ENCODE measurements at regions not wholly inside any gene's neighbourhood (a gene's known extent, or its start where the extent isn't known, plus 50 kb on each side); places are given as distances from the start of the nearest gene placed in this dataset.

DNA sequence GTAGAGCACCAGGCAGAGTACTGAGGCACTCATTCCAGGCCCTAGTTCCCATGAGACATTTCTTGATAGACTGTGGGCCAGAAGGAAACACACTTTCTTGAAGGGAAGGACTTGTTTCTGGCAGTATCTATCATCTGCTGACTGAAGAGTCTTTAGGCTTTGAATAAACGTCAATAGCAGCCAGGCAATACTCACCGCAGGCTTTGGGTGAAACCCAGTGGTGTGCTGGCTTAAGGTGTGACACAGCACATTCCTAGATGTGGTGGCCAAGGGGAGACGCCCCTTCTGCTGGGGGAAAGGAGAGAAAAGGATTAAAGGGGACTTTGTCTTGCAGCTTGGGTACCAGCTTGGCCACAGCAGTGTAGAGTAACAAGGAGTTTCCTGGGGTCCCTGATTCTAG is 1039.6 kb downstream of the HACE1 start:
- Histone ChIP-seq H3K9me3 (replicated peaks; ENCODE audit: control insufficient read depth, insufficient read depth, low read length) (no peaks in the 10 kb centered on the region), H3K79me2 (ENCODE audit: control insufficient read depth, insufficient read depth, low read length) (no peaks in the 10 kb centered on the region), H3K9ac (ENCODE audit: control insufficient read depth, insufficient read depth, low read length) (no peak overlapping the region), H3K4me1 (ENCODE audit: control insufficient read depth, insufficient read depth, low read length) (no peaks in the 10 kb centered on the region), H3K27ac (ENCODE audit: control insufficient read depth, insufficient read depth) (no peak overlapping the region), H2AFZ (ENCODE audit: control insufficient read depth, low read depth, low read length) (no peak overlapping the region), H3K4me3 (no peak overlapping the region), H3K36me3 (ENCODE audit: control insufficient read depth in 2 of 2, insufficient read depth in 2 of 2, low read length in 1 of 2) (no peaks in the 10 kb centered on the region), H3K4me2 (ENCODE audit: control insufficient read depth, insufficient read depth) (no peak overlapping the region), H4K20me1 (ENCODE audit: control insufficient read depth, insufficient read depth) (no peaks in the 10 kb centered on the region), H3K27me3 (replicated peaks in 1 of 2; ENCODE audit: control insufficient read depth in 2 of 2, insufficient read depth in 2 of 2, low read length in 1 of 2) (no peaks in the 10 kb centered on the region)
- FAIRE-seq (no peak), DNase-seq (ENCODE audit: low read depth, low spot score) (no peak), ATAC-seq (no peak)
- 31% methylated on average over 3 of the region's 3 CpGs for WGBS (ENCODE audit: insufficient coverage, insufficient replicate concordance, low lambda C conversion rate, missing lambda C conversion rate)
- CTCF ChIA-PET = no interaction called here
- in situ Hi-C loops (cut with MboI) (no loop called here), intact Hi-C loops (cut with micrococcal nuclease; ENCODE audit: unreplicated experiment) (no loop called here)
- BruUV-seq (replicated peaks) = no TSS peak
- RAD21 ChIA-PET (ENCODE audit: unreplicated experiment) = no interaction called here
- SMC1A ChIA-PET (ENCODE audit: uncharacterized antibody, unreplicated experiment) = no interaction called here
- TF ChIP-seq ATF7 (IDR thresholded peaks at IDR 0.05; ENCODE audit: low read depth) = no peak
- no peak for TF ChIP-seq RFX5 (IDR thresholded peaks at IDR 0.05; ENCODE audit: low read depth, low read length)
- TF ChIP-seq, protein P1, sequence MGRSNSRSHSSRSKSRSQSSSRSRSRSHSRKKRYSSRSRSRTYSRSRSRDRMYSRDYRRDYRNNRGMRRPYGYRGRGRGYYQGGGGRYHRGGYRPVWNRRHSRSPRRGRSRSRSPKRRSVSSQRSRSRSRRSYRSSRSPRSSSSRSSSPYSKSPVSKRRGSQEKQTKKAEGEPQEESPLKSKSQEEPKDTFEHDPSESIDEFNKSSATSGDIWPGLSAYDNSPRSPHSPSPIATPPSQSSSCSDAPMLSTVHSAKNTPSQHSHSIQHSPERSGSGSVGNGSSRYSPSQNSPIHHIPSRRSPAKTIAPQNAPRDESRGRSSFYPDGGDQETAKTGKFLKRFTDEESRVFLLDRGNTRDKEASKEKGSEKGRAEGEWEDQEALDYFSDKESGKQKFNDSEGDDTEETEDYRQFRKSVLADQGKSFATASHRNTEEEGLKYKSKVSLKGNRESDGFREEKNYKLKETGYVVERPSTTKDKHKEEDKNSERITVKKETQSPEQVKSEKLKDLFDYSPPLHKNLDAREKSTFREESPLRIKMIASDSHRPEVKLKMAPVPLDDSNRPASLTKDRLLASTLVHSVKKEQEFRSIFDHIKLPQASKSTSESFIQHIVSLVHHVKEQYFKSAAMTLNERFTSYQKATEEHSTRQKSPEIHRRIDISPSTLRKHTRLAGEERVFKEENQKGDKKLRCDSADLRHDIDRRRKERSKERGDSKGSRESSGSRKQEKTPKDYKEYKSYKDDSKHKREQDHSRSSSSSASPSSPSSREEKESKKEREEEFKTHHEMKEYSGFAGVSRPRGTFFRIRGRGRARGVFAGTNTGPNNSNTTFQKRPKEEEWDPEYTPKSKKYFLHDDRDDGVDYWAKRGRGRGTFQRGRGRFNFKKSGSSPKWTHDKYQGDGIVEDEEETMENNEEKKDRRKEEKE (IDR thresholded peaks at IDR 0.05) = no peak
- TF ChIP-seq ZNF207 (IDR thresholded peaks at IDR 0.05; ENCODE audit: borderline replicate concordance) = no peak
- no peak for TF ChIP-seq POLR2AphosphoS5 (IDR thresholded peaks at IDR 0.05; ENCODE audit: low read length)
- TF ChIP-seq, protein P2, sequence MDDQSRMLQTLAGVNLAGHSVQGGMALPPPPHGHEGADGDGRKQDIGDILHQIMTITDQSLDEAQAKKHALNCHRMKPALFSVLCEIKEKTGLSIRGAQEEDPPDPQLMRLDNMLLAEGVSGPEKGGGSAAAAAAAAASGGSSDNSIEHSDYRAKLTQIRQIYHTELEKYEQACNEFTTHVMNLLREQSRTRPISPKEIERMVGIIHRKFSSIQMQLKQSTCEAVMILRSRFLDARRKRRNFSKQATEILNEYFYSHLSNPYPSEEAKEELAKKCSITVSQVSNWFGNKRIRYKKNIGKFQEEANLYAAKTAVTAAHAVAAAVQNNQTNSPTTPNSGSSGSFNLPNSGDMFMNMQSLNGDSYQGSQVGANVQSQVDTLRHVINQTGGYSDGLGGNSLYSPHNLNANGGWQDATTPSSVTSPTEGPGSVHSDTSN (IDR thresholded peaks at IDR 0.05; ENCODE audit: insufficient replicate concordance, low read depth, low read length) = no peak
- no peak for TF ChIP-seq CEBPB (IDR thresholded peaks at IDR 0.05; ENCODE audit: borderline replicate concordance in 1 of 2, low read depth in 2 of 2, low read length in 2 of 2)
- TF ChIP-seq ZNF217 (IDR thresholded peaks at IDR 0.05) = no peak
- TF ChIP-seq, protein P3, sequence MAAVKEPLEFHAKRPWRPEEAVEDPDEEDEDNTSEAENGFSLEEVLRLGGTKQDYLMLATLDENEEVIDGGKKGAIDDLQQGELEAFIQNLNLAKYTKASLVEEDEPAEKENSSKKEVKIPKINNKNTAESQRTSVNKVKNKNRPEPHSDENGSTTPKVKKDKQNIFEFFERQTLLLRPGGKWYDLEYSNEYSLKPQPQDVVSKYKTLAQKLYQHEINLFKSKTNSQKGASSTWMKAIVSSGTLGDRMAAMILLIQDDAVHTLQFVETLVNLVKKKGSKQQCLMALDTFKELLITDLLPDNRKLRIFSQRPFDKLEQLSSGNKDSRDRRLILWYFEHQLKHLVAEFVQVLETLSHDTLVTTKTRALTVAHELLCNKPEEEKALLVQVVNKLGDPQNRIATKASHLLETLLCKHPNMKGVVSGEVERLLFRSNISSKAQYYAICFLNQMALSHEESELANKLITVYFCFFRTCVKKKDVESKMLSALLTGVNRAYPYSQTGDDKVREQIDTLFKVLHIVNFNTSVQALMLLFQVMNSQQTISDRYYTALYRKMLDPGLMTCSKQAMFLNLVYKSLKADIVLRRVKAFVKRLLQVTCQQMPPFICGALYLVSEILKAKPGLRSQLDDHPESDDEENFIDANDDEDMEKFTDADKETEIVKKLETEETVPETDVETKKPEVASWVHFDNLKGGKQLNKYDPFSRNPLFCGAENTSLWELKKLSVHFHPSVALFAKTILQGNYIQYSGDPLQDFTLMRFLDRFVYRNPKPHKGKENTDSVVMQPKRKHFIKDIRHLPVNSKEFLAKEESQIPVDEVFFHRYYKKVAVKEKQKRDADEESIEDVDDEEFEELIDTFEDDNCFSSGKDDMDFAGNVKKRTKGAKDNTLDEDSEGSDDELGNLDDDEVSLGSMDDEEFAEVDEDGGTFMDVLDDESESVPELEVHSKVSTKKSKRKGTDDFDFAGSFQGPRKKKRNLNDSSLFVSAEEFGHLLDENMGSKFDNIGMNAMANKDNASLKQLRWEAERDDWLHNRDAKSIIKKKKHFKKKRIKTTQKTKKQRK (IDR thresholded peaks at IDR 0.05; ENCODE audit: low read depth, low read length) = no peak
- no peak for TF ChIP-seq SMARCA5 (IDR thresholded peaks at IDR 0.05)
- POLR2A ChIA-PET = no interaction called here
